GM12874 (cell line): ENCODE measurements at regions not wholly inside any gene's neighbourhood (a gene's known extent, or its start where the extent isn't known, plus 50 kb on each side); places are given as distances from the start of the nearest gene placed in this dataset.

Experiments
- TF ChIP-seq, protein P1 (sequence below): IDR thresholded peaks from 2 replicates; pipeline ENCODE4 v1.5.1; 2011; ENCODE audit warnings: low read depth, mild to moderate bottlenecking, control low read depth, low read length, moderate library complexity; ENCODE audit not compliant: insufficient read depth

DNA sequence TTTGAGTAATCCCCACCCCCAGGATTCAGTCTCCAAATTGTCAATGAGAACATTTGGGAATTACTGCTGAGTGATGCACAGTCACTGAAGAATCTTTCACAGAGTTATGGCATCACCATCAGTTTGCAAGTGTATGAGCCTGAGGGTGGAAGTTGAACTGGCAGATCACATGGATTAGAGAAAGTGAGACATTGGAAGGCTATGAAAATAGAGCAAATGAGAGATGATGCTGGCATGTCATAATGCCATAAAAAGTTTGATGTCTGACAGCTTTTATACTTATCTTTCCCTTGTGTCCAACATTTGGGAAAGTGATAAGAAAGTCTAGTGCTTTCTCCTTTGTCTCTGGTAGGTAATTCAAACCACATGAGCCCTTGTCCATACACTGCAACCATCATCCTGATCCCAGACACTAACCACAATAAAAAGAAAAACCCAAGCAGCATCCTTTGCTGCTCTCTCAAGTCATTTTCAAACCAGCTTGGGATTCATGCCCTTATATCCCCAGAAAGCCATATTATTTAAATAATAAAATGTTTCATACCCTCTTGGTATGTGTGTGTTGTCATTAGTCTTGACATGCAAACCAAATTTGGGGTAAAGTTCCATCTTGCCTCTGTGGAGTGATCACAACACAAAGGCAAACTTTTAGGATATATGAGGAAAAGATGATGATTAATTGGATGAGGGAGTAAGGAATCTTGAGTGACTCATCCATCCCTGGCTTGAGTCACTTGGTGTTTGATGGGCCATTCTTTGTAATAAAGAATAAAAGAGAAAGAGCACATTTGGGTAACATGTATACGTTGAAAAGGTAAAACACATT, 438.9 kb downstream of the GRXCR1 start:
- TF ChIP-seq, protein P1, sequence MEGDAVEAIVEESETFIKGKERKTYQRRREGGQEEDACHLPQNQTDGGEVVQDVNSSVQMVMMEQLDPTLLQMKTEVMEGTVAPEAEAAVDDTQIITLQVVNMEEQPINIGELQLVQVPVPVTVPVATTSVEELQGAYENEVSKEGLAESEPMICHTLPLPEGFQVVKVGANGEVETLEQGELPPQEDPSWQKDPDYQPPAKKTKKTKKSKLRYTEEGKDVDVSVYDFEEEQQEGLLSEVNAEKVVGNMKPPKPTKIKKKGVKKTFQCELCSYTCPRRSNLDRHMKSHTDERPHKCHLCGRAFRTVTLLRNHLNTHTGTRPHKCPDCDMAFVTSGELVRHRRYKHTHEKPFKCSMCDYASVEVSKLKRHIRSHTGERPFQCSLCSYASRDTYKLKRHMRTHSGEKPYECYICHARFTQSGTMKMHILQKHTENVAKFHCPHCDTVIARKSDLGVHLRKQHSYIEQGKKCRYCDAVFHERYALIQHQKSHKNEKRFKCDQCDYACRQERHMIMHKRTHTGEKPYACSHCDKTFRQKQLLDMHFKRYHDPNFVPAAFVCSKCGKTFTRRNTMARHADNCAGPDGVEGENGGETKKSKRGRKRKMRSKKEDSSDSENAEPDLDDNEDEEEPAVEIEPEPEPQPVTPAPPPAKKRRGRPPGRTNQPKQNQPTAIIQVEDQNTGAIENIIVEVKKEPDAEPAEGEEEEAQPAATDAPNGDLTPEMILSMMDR: no peak

DNA sequence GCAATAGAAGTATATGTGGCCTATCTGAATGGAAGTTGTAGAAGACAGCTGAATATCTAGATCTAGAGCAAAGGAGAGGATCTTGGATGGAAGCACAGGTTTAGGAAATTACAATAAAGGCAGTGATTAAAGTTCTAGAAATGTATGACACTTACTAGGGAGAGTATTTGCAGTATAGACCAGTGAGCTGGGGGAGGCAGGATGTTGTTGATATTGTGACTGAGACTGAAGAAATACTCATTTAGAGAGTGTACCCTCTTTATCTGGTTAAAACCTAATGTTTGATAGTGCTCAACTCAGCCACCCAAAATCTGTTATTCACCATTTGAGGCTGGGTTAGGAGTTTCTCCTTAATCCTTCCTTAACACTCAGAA, 439.5 kb downstream of the GRXCR1 start:
- TF ChIP-seq, protein P1: no peak

DNA sequence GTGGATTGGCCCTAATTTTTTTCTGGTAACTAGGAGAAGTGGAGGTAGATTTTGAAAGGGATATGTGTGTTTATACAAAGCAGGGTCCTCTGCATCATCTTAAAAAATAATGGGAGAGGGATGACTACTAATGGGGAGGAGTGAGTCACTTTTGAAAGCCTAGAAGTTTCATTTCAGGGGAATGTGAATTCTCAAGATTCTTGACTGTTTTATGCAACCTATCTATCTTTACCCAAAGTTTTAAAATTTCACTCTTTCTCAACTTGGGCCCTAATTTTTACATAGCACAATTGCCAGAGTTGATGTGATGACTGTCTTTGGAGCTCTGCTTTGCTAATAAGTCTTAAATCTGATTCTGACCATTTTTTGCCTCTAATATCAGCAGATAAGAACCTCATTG, 445.2 kb downstream of the GRXCR1 start:
- TF ChIP-seq, protein P1: no peak

DNA sequence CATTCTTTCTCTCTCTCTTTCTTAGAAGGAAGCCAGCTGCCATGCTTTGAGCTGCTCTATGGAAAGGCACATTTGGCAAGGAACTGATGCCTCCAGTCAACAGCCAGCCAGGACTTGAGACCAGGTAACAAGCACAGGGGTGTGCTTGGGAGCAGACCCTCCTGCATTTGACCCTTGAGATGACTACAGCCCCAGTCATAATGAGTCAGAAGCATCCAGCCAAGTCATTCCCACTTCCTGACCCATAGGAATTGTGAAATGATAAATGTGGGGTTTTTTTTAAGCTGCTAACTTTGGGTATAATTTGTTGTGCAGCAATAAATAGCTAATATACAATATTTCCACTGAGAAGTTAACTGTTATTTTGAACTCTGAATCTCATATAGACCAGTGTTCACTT, 446.9 kb downstream of the GRXCR1 start:
- TF ChIP-seq, protein P1: no peak

DNA sequence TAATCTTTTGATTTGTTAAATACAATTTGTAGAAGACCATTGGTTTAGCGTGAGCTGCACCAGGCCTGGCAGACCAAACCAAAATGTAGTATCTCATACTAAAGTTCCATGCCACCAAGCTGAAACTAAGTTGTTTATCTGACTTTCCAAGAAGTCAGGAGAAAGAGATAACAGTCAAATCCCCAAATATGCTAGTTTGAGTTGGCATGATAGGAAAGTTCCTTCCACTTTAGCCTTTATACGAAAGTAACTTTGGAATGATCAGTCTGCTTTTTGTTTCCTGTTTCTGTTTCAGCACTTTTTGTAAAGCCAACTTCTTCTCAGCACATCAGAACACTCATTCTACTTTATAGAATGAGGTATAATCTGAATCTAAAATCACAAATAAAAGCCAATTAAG, 449.2 kb downstream of the GRXCR1 start:
- TF ChIP-seq, protein P1: no peak

DNA sequence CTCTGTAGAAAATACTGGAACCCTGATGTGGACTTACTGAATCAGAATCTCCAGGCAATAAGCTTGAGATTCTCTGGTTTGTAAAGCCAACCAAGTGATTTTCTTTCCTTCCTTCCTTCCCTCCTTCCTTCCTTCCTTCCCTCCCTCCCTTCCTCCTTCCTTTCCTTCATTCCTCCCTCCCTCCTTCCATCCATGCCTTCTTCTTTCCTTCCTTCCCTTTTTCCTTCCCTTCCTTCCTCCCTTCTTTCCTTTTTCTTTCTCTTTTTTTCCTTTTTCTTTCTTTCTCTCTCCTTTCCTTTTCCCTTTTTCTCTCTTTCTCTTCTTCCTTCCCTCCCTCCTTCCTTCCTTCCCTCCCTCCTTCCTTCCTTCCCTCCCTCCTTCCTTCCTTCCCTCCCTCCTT, 450.8 kb downstream of the GRXCR1 start:
- TF ChIP-seq, protein P1: no peak

DNA sequence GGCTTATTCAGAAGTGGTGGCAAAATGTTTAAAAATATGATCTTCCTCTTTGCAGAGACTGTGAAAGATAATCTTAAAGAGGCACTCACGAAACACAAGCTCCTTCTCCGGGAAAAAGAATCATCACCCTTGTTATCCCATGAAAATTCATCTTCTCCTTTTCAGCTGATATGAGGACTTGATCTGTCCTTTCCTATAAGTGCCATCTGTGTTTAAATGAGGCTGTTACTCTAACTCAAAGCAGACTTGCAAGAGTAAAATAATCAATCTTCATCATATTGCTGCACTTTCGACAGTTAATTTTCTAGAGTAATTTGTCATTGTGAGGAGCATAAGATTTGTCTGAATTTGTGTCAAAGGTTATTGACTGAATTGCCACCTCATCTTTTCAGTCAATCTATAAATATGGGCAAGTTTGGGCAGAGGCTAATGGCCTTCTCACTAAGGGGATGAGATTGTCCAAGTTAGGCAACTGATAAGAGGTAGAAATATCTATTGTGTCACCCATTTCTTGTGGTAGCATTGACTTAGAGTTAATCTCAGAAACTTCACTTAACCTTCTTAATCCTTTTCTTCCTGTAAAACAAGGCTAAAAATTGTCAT, 452.9 kb downstream of the GRXCR1 start:
- TF ChIP-seq, protein P1: no peak
